NCI-H1930 (cell line): ENCODE measurements at regions not wholly inside any gene's neighbourhood (a gene's known extent, or its start where the extent isn't known, plus 50 kb on each side); places are given as distances from the start of the nearest gene placed in this dataset.

Experiments
- DNase-seq, 2 experiments: peaks; one replicate each; lab custom pipeline; 2025; lab: John Stamatoyannopoulos, UW

- DNase-seq = no peak
These were observed 78.4 kb upstream of the WNT4 start for GRCh38 chr1:22221233-22221780.

GRCh38 chr1:22222723-22223122, 79.8 kb upstream of the WNT4 start:
- DNase-seq = no peak

- no peak for DNase-seq
These were observed 80.3 kb upstream of the WNT4 start for GRCh38 chr1:22223176-22223575.

- no peak for DNase-seq
These were observed 81.2 kb upstream of the WNT4 start for GRCh38 chr1:22224091-22224490.

GRCh38 chr1:22224631-22225030, 81.7 kb upstream of the WNT4 start:
- DNase-seq = no peak

GRCh38 chr1:22225858-22226589, 83.1 kb upstream of the WNT4 start:
- no peak for DNase-seq

GRCh38 chr1:22228074-22228473, 85.2 kb upstream of the WNT4 start:
- no peak for DNase-seq

- DNase-seq = no peak
These were observed 85.6 kb upstream of the WNT4 start for GRCh38 chr1:22228505-22228911.

- no peak for DNase-seq
These were observed 86.5 kb upstream of the WNT4 start for GRCh38 chr1:22229379-22229778.

- DNase-seq = no peak
These were observed 88.2 kb upstream of the WNT4 start for GRCh38 chr1:22231068-22231593.

GRCh38 chr1:22231995-22232690, 89.2 kb upstream of the WNT4 start:
- no peak for DNase-seq

GRCh38 chr1:22233222-22233621, 90.3 kb upstream of the WNT4 start:
- no peak for DNase-seq

- no peak for DNase-seq
These were observed 91.7 kb upstream of the WNT4 start for GRCh38 chr1:22234476-22235030.

- DNase-seq = no peak
These were observed 93.3 kb upstream of the WNT4 start for GRCh38 chr1:22236166-22236565.

- no peak for DNase-seq
These were observed 94.0 kb upstream of the WNT4 start for GRCh38 chr1:22236900-22237299.

- no peak for DNase-seq
These were observed 94.7 kb upstream of the WNT4 start for GRCh38 chr1:22237433-22238093.

- no peak for DNase-seq
These were observed 95.7 kb upstream of the WNT4 start for GRCh38 chr1:22238356-22239224.

GRCh38 chr1:22239378-22239777, 96.5 kb upstream of the WNT4 start:
- no peak for DNase-seq

- DNase-seq = no peak
These were observed 98.4 kb upstream of the WNT4 start for GRCh38 chr1:22241250-22241649.

GRCh38 chr1:22241811-22242210, 98.9 kb upstream of the WNT4 start:
- DNase-seq = no peak

GRCh38 chr1:22245100-22245650, 102.3 kb upstream of the WNT4 start:
- no peak for DNase-seq
